H9 (cell line): ENCODE measurements at regions not wholly inside any gene's neighbourhood (a gene's known extent, or its start where the extent isn't known, plus 50 kb on each side); places are given as distances from the start of the nearest gene placed in this dataset.

Experiments used
- DNase-seq: peaks from one replicate; pipeline ENCODE4 v3.0.0-alpha.2; 2017
- H2AFZ ChIP-seq: one replicate; pipeline ENCODE4 v1.6.1; 2013; ENCODE audit warnings: mild to moderate bottlenecking, low read length, control low read depth, moderate library complexity
- H2AK5ac ChIP-seq: 2 replicates; pipeline ENCODE4 v1.6.1; 2013; ENCODE audit warnings: low read length, control low read depth, mixed read lengths; ENCODE audit not compliant: insufficient read length
- H2BK120ac ChIP-seq: one replicate; pipeline ENCODE4 v1.6.1; 2013; ENCODE audit warnings: low read depth, mild to moderate bottlenecking, low read length, control low read depth, inconsistent platforms; ENCODE audit not compliant: poor library complexity, severe bottlenecking
- H2BK12ac ChIP-seq: 2 replicates; pipeline ENCODE4 v1.6.1; 2013; ENCODE audit warnings: low read length, control low read depth, mixed read lengths, low read depth; ENCODE audit not compliant: insufficient read length
- H2BK15ac ChIP-seq: 2 replicates; pipeline ENCODE4 v1.6.1; 2013; ENCODE audit warnings: low read depth, low read length, control low read depth
- H2BK20ac ChIP-seq: one replicate; pipeline ENCODE4 v1.6.1; 2013; ENCODE audit warnings: low read depth, mild to moderate bottlenecking, low read length, control low read depth, inconsistent platforms; ENCODE audit not compliant: poor library complexity, severe bottlenecking
- H2BK5ac ChIP-seq: 2 replicates; pipeline ENCODE4 v1.6.1; 2013; ENCODE audit warnings: low read length, control low read depth, mixed read lengths; ENCODE audit not compliant: insufficient read length
- H3K14ac ChIP-seq: 2 replicates; pipeline ENCODE4 v1.6.1; 2013; ENCODE audit warnings: low read length, control low read depth; ENCODE audit not compliant: insufficient read depth
- H3K18ac ChIP-seq: 2 replicates; pipeline ENCODE4 v1.6.1; 2013; ENCODE audit warnings: low read depth, mild to moderate bottlenecking, mixed read lengths, low read length, control low read depth; ENCODE audit not compliant: insufficient read length
- H3K23ac ChIP-seq: 2 replicates; pipeline ENCODE4 v1.6.1; 2013; ENCODE audit warnings: low read length, control low read depth, mixed read lengths, low read depth; ENCODE audit not compliant: insufficient read length
- H3K23me2 ChIP-seq: 2 replicates; pipeline ENCODE4 v1.6.1; 2013; ENCODE audit warnings: low read depth, mild to moderate bottlenecking, mixed read lengths, low read length, control low read depth; ENCODE audit not compliant: insufficient read length, poor library complexity, severe bottlenecking
- H3K27ac ChIP-seq: 2 replicates; pipeline ENCODE4 v1.5.1; 2013; ENCODE audit warnings: low read length, control low read depth, mixed read lengths, low read depth; ENCODE audit not compliant: insufficient read length
- H3K27me3 ChIP-seq: 2 replicates; pipeline ENCODE4 v1.6.1; 2013; ENCODE audit warnings: low read length, control low read depth, inconsistent platforms; ENCODE audit not compliant: insufficient read depth
- H3K4ac ChIP-seq: 2 replicates; pipeline ENCODE4 v1.6.1; 2013; ENCODE audit warnings: low read depth, mild to moderate bottlenecking, control low read depth, inconsistent platforms, low read length, moderate library complexity
- H3K4me1 ChIP-seq: 2 replicates; pipeline ENCODE4 v1.6.1; 2013; ENCODE audit warnings: low read length, control low read depth, inconsistent platforms; ENCODE audit not compliant: insufficient read depth
- H3K4me2 ChIP-seq: 2 replicates; pipeline ENCODE4 v1.6.1; 2013; ENCODE audit warnings: low read length, control low read depth, mixed read lengths; ENCODE audit not compliant: insufficient read length, insufficient read depth
- H3K56ac ChIP-seq: 2 replicates; pipeline ENCODE4 v1.6.1; 2013; ENCODE audit warnings: low read depth, mild to moderate bottlenecking, mixed read lengths, low read length, control low read depth; ENCODE audit not compliant: insufficient read length
- H3K79me1 ChIP-seq: 2 replicates; pipeline ENCODE4 v1.6.1; 2013; ENCODE audit warnings: low read depth, mild to moderate bottlenecking, moderate library complexity, low read length, control low read depth, inconsistent platforms; ENCODE audit not compliant: insufficient read depth, poor library complexity, severe bottlenecking
- H3K79me2 ChIP-seq: 2 replicates; pipeline ENCODE4 v1.6.1; 2013; ENCODE audit warnings: low read length, control low read depth, inconsistent platforms; ENCODE audit not compliant: insufficient read depth
- H3K9ac ChIP-seq: 2 replicates; pipeline ENCODE4 v1.6.1; 2013; ENCODE audit warnings: low read length, control low read depth, mixed read lengths; ENCODE audit not compliant: insufficient read length; ENCODE audit errors: extremely low read depth
- H3K9me3 ChIP-seq: one replicate; pipeline ENCODE4 v1.6.1; 2013; ENCODE audit warnings: low read depth, low read length, inconsistent platforms; ENCODE audit not compliant: control insufficient read depth
- H3T11ph ChIP-seq: one replicate; pipeline ENCODE4 v1.6.1; 2013; ENCODE audit warnings: mild to moderate bottlenecking, low read length, control low read depth, inconsistent platforms
- H4K20me1 ChIP-seq: one replicate; pipeline ENCODE4 v1.6.1; 2013; ENCODE audit not compliant: control insufficient read depth, insufficient read length, insufficient read depth
- H4K5ac ChIP-seq: 2 replicates; pipeline ENCODE4 v1.6.1; 2013; ENCODE audit warnings: low read depth, mild to moderate bottlenecking, mixed read lengths, low read length, control low read depth; ENCODE audit not compliant: insufficient read length
- H4K8ac ChIP-seq: replicated peaks from 2 replicates; pipeline ENCODE4 v1.6.1; 2013; ENCODE audit warnings: low read length, control low read depth, mixed read lengths, low read depth; ENCODE audit not compliant: insufficient read length
- H4K91ac ChIP-seq: 2 replicates; pipeline ENCODE4 v1.6.1; 2013; ENCODE audit warnings: low read depth, mild to moderate bottlenecking, moderate library complexity, mixed read lengths, low read length, control low read depth; ENCODE audit not compliant: insufficient read length
- H3K27ac Mint-ChIP-seq, 3 experiments: 2 replicates in 2 of 3; 3 replicates in 1 of 3; pipeline ENCODE4 v1.8.0; 2020 to 2021; ENCODE audit warnings: mixed read lengths in 3 of 3, mild to moderate bottlenecking in 1 of 3, moderate library complexity in 1 of 3
- H3K27me3 Mint-ChIP-seq: 2 replicates; pipeline ENCODE4 v1.8.0; 2021; ENCODE audit warnings: low read depth, mild to moderate bottlenecking, moderate library complexity, mixed read lengths
- H3K36me3 Mint-ChIP-seq, 3 experiments: 2 replicates in 2 of 3; 3 replicates in 1 of 3; pipeline ENCODE4 v1.8.0; 2020 to 2021; ENCODE audit warnings: low read depth in 3 of 3, mixed read lengths in 3 of 3; ENCODE audit not compliant: insufficient read depth in 1 of 3
- H3K4me1 Mint-ChIP-seq, 2 experiments: 2 replicates each; pipeline ENCODE4 v1.8.0; 2020; ENCODE audit warnings: mixed read lengths in 2 of 2
- H3K4me3 Mint-ChIP-seq, 2 experiments: 2 replicates in 1 of 2; 3 replicates in 1 of 2; pipeline ENCODE4 v1.8.0; 2020 to 2021; ENCODE audit warnings: mild to moderate bottlenecking in 2 of 2, mixed read lengths in 2 of 2, moderate library complexity in 1 of 2
- H3K9me3 Mint-ChIP-seq, 2 experiments: 2 replicates in 1 of 2; 3 replicates in 1 of 2; pipeline ENCODE4 v1.8.0; 2020; ENCODE audit warnings: mild to moderate bottlenecking in 2 of 2, mixed read lengths in 2 of 2, moderate library complexity in 1 of 2
- CTCF ChIP-seq: fragments of 200-600 bp; sonication (generic); conservative IDR thresholded peaks from 3 replicates; pipeline ENCODE4 v1.8.0; 2021; ENCODE audit warnings: antibody characterized with exemption, mild to moderate bottlenecking

- Histone ChIP-seq H2AFZ (no peak overlapping the region), H3K4me1 (no peaks in the 10 kb centered on the region), H3K9me3 (no peaks in the 10 kb centered on the region), H2BK5ac (no peak overlapping the region), H3K27me3 (no peaks in the 10 kb centered on the region), H2BK15ac (no peak overlapping the region), H3K9ac (no peak overlapping the region), H3K23ac (no peak overlapping the region), H3K27ac (no peak overlapping the region), H3K23me2 (no peaks in the 10 kb centered on the region), H2AK5ac (no peak overlapping the region), H4K5ac (no peak overlapping the region), H3K56ac (no peak overlapping the region), H3K14ac (no peak overlapping the region), H2BK120ac (no peak overlapping the region), H3K79me1 (no peaks in the 10 kb centered on the region), H3K79me2 (no peaks in the 10 kb centered on the region), H3K4ac (no peak overlapping the region), H3K18ac (no peak overlapping the region), H3T11ph (no peak overlapping the region), H4K20me1 (no peaks in the 10 kb centered on the region), H4K8ac (no peak overlapping the region), H2BK12ac (no peak overlapping the region), H4K91ac (no peak overlapping the region), H2BK20ac (no peak overlapping the region), H3K4me2 (no peak overlapping the region)
- no peaks in the 10 kb centered on the region for H3K9me3 Mint-ChIP-seq
- H3K36me3 Mint-ChIP-seq, result no peaks in the 10 kb centered on the region
- H3K27ac Mint-ChIP-seq, result no peak overlapping the region
- DNase-seq, result no peak
- no peaks in the 10 kb centered on the region for H3K27me3 Mint-ChIP-seq
- no peak overlapping the region for H3K4me3 Mint-ChIP-seq
- TF ChIP-seq CTCF, result no peak
- no peaks in the 10 kb centered on the region for H3K4me1 Mint-ChIP-seq
Measured at GRCh38 chr2:163265562-163265961, 427.0 kb upstream of the KCNH7 start.
